ENCODE measurements at regions not wholly inside any gene's neighbourhood (a gene's known extent, or its start where the extent isn't known, plus 50 kb on each side); places are given as distances from the start of the nearest gene placed in this dataset.

DNA sequence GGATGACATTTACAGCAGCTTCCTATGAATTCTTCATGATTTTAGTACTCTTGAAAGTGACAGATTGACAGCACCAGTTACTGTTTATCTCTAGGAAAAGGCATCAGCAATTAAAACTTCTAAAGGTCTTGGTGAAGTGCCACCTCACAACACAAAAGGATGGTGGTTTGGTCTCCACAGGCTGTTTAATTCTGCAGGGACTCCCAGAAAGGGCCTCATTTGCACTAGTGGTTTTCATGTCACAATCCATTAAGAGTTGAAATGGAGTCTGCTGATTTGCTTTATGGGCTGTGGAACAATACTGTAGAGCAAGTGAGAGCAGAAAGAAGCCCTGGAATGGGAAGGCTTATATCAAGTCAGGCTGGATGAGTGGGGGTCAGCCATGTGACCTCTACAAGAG lies 225.3 kb upstream of the KCNMB2 start:
- DNase-seq (no peak), ATAC-seq (no peak)
- H3K4me3 ChIP-seq: no peak overlapping the region
- H3K27ac ChIP-seq: no peak overlapping the region
- H3K36me3 ChIP-seq: no peaks in the 10 kb centered on the region
- no peaks in the 10 kb centered on the region for H3K27me3 ChIP-seq
- no peak for TF ChIP-seq POLR2A (IDR thresholded peaks at IDR 0.05)
- TF ChIP-seq, protein P1, sequence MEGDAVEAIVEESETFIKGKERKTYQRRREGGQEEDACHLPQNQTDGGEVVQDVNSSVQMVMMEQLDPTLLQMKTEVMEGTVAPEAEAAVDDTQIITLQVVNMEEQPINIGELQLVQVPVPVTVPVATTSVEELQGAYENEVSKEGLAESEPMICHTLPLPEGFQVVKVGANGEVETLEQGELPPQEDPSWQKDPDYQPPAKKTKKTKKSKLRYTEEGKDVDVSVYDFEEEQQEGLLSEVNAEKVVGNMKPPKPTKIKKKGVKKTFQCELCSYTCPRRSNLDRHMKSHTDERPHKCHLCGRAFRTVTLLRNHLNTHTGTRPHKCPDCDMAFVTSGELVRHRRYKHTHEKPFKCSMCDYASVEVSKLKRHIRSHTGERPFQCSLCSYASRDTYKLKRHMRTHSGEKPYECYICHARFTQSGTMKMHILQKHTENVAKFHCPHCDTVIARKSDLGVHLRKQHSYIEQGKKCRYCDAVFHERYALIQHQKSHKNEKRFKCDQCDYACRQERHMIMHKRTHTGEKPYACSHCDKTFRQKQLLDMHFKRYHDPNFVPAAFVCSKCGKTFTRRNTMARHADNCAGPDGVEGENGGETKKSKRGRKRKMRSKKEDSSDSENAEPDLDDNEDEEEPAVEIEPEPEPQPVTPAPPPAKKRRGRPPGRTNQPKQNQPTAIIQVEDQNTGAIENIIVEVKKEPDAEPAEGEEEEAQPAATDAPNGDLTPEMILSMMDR (IDR thresholded peaks at IDR 0.05 in 4 of 5, conservative IDR thresholded peaks at IDR 0.05 in 1 of 5): no peak
- intact Hi-C loops (cut with DNase I; ENCODE audit: low total_unique reads): no loop called here
- no peaks in the 10 kb centered on the region for H3K4me1 ChIP-seq
- in situ Hi-C loops (cut with MboI; ENCODE audit: low sequenced_read_pairs in 4 of 4): no loop called here
- no peaks in the 10 kb centered on the region for H3K9me3 ChIP-seq

DNA sequence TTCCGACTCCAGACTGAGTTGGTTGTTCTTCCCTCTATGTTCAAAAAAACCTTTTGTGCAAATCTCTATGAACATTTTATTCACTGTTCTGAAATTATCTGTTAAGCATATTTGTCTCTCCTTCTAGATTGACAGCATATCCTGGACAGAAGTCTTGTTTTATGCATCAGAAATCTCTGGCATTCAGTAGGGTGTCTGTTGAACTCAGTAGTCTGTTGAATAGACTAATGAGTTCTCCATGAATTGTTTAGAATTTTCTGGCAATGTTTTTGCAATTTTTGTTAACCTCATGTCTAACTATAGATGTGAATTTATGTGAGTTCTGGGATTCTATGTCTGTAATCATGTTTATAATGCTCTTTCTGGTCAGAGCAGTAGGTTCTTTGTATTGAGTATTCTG lies 222.5 kb upstream of the KCNMB2 start:
- Histone ChIP-seq H3K27ac (no peak overlapping the region), H3K36me3 (no peaks in the 10 kb centered on the region), H3K4me1 (no peaks in the 10 kb centered on the region), H3K27me3 (no peaks in the 10 kb centered on the region), H3K9me3 (no peaks in the 10 kb centered on the region), H3K4me3 (no peak overlapping the region)
- TF ChIP-seq, protein P1 (IDR thresholded peaks at IDR 0.05 in 4 of 5, conservative IDR thresholded peaks at IDR 0.05 in 1 of 5): no peak
- ATAC-seq (no peak), DNase-seq (no peak)
- in situ Hi-C loops (cut with MboI; ENCODE audit: low sequenced_read_pairs in 4 of 4) (no loop called here), intact Hi-C loops (cut with DNase I; ENCODE audit: low total_unique reads) (no loop called here)

DNA sequence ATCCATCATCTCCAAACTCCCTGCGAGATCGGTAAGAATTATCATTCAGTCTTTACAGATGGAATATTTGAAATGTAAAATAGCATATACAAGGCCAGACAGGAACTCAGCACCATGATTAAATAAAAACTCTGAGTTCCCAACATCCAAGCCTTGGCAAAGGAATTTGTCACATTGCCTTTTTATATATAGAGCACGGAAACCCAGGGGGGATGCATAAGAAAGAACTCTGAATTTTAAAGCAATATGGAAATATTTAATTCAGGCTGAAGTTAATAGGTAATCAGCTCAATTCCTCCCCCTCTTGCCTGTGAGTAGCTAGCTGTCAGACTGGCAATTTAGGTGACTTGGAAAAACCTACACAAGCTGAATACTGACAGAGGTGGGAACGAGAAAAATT lies 217.9 kb upstream of the KCNMB2 start:
- H3K27ac ChIP-seq: no peak overlapping the region

DNA sequence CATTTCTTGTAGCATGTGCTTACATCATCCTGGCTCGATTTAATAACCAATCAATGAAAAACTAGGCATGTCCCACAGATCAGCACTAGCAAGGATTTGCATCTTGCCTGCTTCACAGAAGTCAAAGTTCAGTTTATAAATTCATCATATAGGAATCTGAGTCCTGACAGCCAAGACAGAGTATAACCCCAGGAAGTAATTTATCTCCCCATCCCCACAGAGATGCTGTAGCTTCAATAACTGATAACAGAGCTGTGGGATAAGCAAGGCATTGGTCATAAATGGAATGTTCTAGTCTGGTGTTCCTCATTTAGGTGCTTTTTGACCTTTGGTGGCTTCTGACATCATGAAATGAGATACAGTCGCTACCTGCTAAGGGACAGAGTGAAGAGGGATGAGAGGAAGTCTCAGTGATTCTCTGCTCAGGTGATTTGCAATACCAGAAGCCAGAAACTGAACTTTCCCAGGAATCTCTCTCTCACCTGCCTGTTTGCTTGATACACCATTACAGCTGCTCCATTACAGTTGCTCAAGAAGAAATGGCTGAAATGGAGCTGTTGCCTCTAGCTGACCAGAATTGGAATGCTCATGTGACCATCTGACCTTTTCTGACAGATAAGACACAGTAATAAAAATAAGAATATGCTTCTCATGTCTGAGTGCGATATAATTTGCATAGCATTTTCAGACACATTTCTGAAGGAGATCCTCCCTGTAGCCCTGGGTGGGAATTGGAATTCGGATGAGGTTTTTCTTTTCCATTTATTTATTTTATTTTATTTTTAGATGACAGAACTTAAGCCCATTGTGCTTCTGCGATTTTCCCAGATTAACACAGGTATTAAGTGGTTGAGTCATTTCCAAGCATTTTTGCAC lies 217.1 kb upstream of the KCNMB2 start:
- Histone ChIP-seq H3K36me3 (no peaks in the 10 kb centered on the region), H3K4me3 (no peak overlapping the region), H3K27me3 (no peaks in the 10 kb centered on the region), H3K4me1 (peaks cover 19% of the 10 kb centered on the region in 2 donors), H3K9me3 (no peaks in the 10 kb centered on the region), H3K27ac (no peak overlapping the region)
- no peak for TF ChIP-seq POLR2A (IDR thresholded peaks at IDR 0.05)
- TF ChIP-seq, protein P1 (IDR thresholded peaks at IDR 0.05 in 4 of 5, conservative IDR thresholded peaks at IDR 0.05 in 1 of 5): no peak
- intact Hi-C loops (cut with DNase I; ENCODE audit: low total_unique reads): no loop called here
- DNase-seq: no peak
- in situ Hi-C loops (cut with MboI; ENCODE audit: low sequenced_read_pairs in 4 of 4): no loop called here
- ATAC-seq: no peak

More for the DNA sequence above, 217.9 kb upstream of the KCNMB2 start:
- ATAC-seq (no peak), DNase-seq (no peak)
- H3K4me1 ChIP-seq: peaks cover 19% of the 10 kb centered on the region in 2 donors
- in situ Hi-C loops (cut with MboI; ENCODE audit: low sequenced_read_pairs in 4 of 4) (no loop called here), intact Hi-C loops (cut with DNase I; ENCODE audit: low total_unique reads) (no loop called here)
- H3K4me3 ChIP-seq: no peak overlapping the region
- TF ChIP-seq POLR2A (IDR thresholded peaks at IDR 0.05): no peak
- TF ChIP-seq, protein P1 (IDR thresholded peaks at IDR 0.05 in 4 of 5, conservative IDR thresholded peaks at IDR 0.05 in 1 of 5): no peak
- no peaks in the 10 kb centered on the region for H3K9me3 ChIP-seq
- no peaks in the 10 kb centered on the region for H3K27me3 ChIP-seq
- no peaks in the 10 kb centered on the region for H3K36me3 ChIP-seq
